ENCODE measurements at regions not wholly inside any gene's neighbourhood (a gene's known extent, or its start where the extent isn't known, plus 50 kb on each side); places are given as distances from the start of the nearest gene placed in this dataset.

DNA sequence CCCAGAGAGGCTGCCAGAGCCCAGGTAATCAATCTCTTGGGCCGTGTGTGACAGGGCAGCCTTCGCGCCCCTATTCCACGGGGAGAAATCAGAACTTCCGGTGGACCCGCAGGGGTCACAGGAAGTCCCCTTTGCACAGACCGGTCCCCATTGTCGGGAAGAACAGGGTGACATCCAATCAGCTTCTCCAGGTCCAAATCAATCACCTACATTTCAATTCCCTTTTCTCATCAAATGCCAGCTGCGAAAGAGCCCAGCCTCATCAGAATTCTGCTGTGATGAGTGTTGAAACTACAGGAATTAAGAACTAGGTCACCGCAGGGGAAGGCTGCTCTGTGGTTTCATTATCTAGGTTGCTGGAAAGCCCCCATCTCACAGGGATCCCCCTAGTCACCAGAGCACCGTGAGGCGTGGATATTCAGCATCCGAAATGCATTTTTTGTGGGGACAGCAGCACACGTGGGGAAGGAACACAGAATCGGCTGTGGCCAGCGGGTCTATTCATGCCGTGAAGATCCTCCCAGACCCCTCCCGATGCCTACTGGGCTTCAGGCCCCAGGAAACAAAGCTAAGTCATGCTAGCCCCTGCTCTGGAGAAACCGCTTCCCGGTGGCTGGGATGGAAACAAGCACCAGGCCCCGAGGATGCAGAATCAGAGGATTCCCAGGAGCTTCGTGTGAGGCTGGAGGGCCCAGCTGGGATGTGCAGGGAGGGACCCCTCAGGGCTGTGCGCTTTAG lies 193.7 kb upstream of the ID2 start (continued):
- TF ChIP-seq, protein P1, sequence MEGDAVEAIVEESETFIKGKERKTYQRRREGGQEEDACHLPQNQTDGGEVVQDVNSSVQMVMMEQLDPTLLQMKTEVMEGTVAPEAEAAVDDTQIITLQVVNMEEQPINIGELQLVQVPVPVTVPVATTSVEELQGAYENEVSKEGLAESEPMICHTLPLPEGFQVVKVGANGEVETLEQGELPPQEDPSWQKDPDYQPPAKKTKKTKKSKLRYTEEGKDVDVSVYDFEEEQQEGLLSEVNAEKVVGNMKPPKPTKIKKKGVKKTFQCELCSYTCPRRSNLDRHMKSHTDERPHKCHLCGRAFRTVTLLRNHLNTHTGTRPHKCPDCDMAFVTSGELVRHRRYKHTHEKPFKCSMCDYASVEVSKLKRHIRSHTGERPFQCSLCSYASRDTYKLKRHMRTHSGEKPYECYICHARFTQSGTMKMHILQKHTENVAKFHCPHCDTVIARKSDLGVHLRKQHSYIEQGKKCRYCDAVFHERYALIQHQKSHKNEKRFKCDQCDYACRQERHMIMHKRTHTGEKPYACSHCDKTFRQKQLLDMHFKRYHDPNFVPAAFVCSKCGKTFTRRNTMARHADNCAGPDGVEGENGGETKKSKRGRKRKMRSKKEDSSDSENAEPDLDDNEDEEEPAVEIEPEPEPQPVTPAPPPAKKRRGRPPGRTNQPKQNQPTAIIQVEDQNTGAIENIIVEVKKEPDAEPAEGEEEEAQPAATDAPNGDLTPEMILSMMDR (IDR thresholded peaks at IDR 0.05 in 2 of 3, conservative IDR thresholded peaks at IDR 0.05 in 1 of 3; ENCODE audit: borderline replicate concordance in 1 of 3, insufficient read depth in 1 of 3, low read depth in 2 of 3, low read length in 2 of 3), result no peak
- TF ChIP-seq POLR2A (IDR thresholded peaks at IDR 0.05; ENCODE audit: borderline replicate concordance, extremely low read depth, insufficient read depth, insufficient read length) (no peak), RAD21 (IDR thresholded peaks at IDR 0.05; ENCODE audit: low read depth) (no peak), EZH2phosphoT487 (IDR thresholded peaks at IDR 0.05; ENCODE audit: borderline replicate concordance) (no peak), FOSL1 (IDR thresholded peaks at IDR 0.05; ENCODE audit: low read depth) (no peak), SP1 (IDR thresholded peaks at IDR 0.05; ENCODE audit: low read depth) (no peak), CBX3 (IDR thresholded peaks at IDR 0.05; ENCODE audit: low read depth) (no peak), ZNF274 (IDR thresholded peaks at IDR 0.05; ENCODE audit: low read depth, low read length) (no peak), ZFX (IDR thresholded peaks at IDR 0.05) (no peak)
- TF ChIP-seq, protein P2, sequence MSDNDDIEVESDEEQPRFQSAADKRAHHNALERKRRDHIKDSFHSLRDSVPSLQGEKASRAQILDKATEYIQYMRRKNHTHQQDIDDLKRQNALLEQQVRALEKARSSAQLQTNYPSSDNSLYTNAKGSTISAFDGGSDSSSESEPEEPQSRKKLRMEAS (IDR thresholded peaks at IDR 0.05), result no peak

DNA sequence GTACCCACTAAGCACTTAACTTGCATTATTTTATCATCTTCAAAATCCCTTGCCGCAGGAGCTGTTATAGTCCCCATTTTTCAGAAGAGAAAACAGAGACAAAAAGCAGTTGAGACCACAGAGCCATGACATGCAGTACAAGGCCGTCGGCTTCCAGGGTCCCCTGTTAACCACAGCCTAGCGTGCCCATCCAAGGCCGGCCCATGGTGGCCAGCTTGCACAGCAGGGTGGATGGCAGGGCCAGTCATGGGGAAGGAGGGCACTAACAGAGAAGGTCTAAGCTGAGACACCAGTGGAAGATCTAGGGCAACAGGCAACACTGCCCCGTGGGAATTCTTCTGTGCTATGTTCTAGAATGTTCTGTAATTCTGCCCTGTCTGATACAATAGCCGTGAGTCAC lies 192.6 kb upstream of the ID2 start:
- no peaks in the 10 kb centered on the region for H3K4me1 ChIP-seq (ENCODE audit: control insufficient read depth in 1 of 2, insufficient read depth in 2 of 2, low read length in 2 of 2)
- intact Hi-C loops (cut with micrococcal nuclease), result no loop called here
- ChIA-PET POLR2A (no interaction called here), CTCF (no interaction called here), RAD21 (ENCODE audit: low non-redundant PET in 1 of 2, low total read pairs in 2 of 2, uncharacterized antibody in 2 of 2, unreplicated experiment in 2 of 2) (no interaction called here)
- no peak overlapping the region for H3K4me3 ChIP-seq (replicated peaks in 1 of 2; ENCODE audit: low read depth in 1 of 2, low read length in 2 of 2)
- no peaks in the 10 kb centered on the region for H3K27me3 ChIP-seq (ENCODE audit: insufficient read depth, low read length)
- no TSS peak for BruUV-seq (replicated peaks)
- ATAC-seq, result no peak
- H3K79me2 ChIP-seq (ENCODE audit: insufficient read depth, low read length), result no peaks in the 10 kb centered on the region
- no peak overlapping the region for H3K4me2 ChIP-seq (ENCODE audit: low read length)
- H3K27ac ChIP-seq (ENCODE audit: low read depth, low read length), result no peak overlapping the region
- H3K9me2 ChIP-seq (ENCODE audit: insufficient read depth), result no peaks in the 10 kb centered on the region
- no peaks in the 10 kb centered on the region for H3K36me3 ChIP-seq (ENCODE audit: control insufficient read depth in 1 of 2, insufficient read depth in 2 of 2, low read length in 2 of 2)
- no peaks in the 10 kb centered on the region for H3K9me3 ChIP-seq (ENCODE audit: control insufficient read depth in 1 of 2, insufficient read depth in 1 of 2, low read depth in 1 of 2, low read length in 2 of 2)
- no peak overlapping the region for H3K9ac ChIP-seq (ENCODE audit: low read length)
- no peak for DNase-seq (ENCODE audit: low read depth, low spot score)
- no peaks in the 10 kb centered on the region for H4K20me1 ChIP-seq (ENCODE audit: insufficient read depth)
- no peak for TF ChIP-seq CBX3 (IDR thresholded peaks at IDR 0.05; ENCODE audit: low read depth)
- TF ChIP-seq, protein P3, sequence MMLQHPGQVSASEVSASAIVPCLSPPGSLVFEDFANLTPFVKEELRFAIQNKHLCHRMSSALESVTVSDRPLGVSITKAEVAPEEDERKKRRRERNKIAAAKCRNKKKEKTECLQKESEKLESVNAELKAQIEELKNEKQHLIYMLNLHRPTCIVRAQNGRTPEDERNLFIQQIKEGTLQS (IDR thresholded peaks at IDR 0.05), result no peak
- TF ChIP-seq, protein P4, sequence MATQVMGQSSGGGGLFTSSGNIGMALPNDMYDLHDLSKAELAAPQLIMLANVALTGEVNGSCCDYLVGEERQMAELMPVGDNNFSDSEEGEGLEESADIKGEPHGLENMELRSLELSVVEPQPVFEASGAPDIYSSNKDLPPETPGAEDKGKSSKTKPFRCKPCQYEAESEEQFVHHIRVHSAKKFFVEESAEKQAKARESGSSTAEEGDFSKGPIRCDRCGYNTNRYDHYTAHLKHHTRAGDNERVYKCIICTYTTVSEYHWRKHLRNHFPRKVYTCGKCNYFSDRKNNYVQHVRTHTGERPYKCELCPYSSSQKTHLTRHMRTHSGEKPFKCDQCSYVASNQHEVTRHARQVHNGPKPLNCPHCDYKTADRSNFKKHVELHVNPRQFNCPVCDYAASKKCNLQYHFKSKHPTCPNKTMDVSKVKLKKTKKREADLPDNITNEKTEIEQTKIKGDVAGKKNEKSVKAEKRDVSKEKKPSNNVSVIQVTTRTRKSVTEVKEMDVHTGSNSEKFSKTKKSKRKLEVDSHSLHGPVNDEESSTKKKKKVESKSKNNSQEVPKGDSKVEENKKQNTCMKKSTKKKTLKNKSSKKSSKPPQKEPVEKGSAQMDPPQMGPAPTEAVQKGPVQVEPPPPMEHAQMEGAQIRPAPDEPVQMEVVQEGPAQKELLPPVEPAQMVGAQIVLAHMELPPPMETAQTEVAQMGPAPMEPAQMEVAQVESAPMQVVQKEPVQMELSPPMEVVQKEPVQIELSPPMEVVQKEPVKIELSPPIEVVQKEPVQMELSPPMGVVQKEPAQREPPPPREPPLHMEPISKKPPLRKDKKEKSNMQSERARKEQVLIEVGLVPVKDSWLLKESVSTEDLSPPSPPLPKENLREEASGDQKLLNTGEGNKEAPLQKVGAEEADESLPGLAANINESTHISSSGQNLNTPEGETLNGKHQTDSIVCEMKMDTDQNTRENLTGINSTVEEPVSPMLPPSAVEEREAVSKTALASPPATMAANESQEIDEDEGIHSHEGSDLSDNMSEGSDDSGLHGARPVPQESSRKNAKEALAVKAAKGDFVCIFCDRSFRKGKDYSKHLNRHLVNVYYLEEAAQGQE (IDR thresholded peaks at IDR 0.05; ENCODE audit: low read depth), result no peak
- TF ChIP-seq ELF1 (IDR thresholded peaks at IDR 0.05; ENCODE audit: borderline replicate concordance, low read depth), result no peak
- TF ChIP-seq TCF7L2 (IDR thresholded peaks at IDR 0.05; ENCODE audit: borderline replicate concordance, extremely low read depth, insufficient read depth, insufficient read length), result no peak
- no peak overlapping the region for H2AFZ ChIP-seq (ENCODE audit: low read depth, low read length, poor library complexity, severe bottlenecking)
